Astrocyte of the cerebellum (primary cell): ENCODE measurements at regions not wholly inside any gene's neighbourhood (a gene's known extent, or its start where the extent isn't known, plus 50 kb on each side); places are given as distances from the start of the nearest gene placed in this dataset.
"Not testable (repeated sequence)": the region's sequence is repeated elsewhere in the genome, so short reads cannot be mapped to it uniquely, and the experiment has no call there.

Source experiments
- DNase-seq: peaks from one replicate; pipeline ENCODE4 v3.0.0-alpha.2; 2011; ENCODE audit warnings: low read depth
- H3K4me3 ChIP-seq: 2 replicates; pipeline ENCODE4 v1.5.1; 2011; ENCODE audit warnings: mild to moderate bottlenecking, low read depth, low read length, moderate library complexity
- CTCF ChIP-seq: IDR thresholded peaks from 2 replicates; pipeline ENCODE4 v1.5.1; 2012; ENCODE audit warnings: low read length, low read depth, moderate library complexity, mild to moderate bottlenecking; ENCODE audit errors: missing control alignments
- in situ Hi-C: cut with HindIII; loops from 2 replicates; pipeline ENCODE4 v1.10.0; 2017; ENCODE audit warnings: low sequenced_read_pairs

- in situ Hi-C loops: no loop called here
- DNase-seq: no peak
- no peak for TF ChIP-seq CTCF
- H3K4me3 ChIP-seq: no peak overlapping the region
Observed at GRCh38 chr21:18819507-18819906, 415.9 kb upstream of the TMPRSS15 start.

- in situ Hi-C loops: no loop called here
- no peak overlapping the region for H3K4me3 ChIP-seq
- no peak for TF ChIP-seq CTCF
- DNase-seq: no peak
Observed at GRCh38 chr21:18826562-18826961, 423.0 kb upstream of the TMPRSS15 start.

GRCh38 chr21:18831942-18832676 lies 428.5 kb upstream of the TMPRSS15 start:
- H3K4me3 ChIP-seq: no peak overlapping the region
- no peak for DNase-seq
- no peak for TF ChIP-seq CTCF
- in situ Hi-C loops: no loop called here

- in situ Hi-C loops: no loop called here
- DNase-seq: peak; percentile 4
- no peak overlapping the region for H3K4me3 ChIP-seq
- no peak for TF ChIP-seq CTCF
Observed at GRCh38 chr21:18832950-18833349, 429.4 kb upstream of the TMPRSS15 start.

GRCh38 chr21:18834121-18834520 lies 430.5 kb upstream of the TMPRSS15 start:
- in situ Hi-C loops, DNase-seq: not testable (repeated sequence)

GRCh38 chr21:18840239-18840638 lies 436.7 kb upstream of the TMPRSS15 start:
- TF ChIP-seq CTCF: peak; percentile 14
- no peak overlapping the region for H3K4me3 ChIP-seq
- in situ Hi-C loops: no loop called here
- DNase-seq: peak; percentile 4

More at GRCh38 chr21:18834121-18834520, 430.5 kb upstream of the TMPRSS15 start:
- not testable (repeated sequence) for H3K4me3 ChIP-seq

- H3K4me3 ChIP-seq, in situ Hi-C loops, DNase-seq: not testable (repeated sequence)
Observed at GRCh38 chr21:18857606-18858005, 454.0 kb upstream of the TMPRSS15 start.
